Neural cell (in vitro differentiated cells): ENCODE measurements at regions not wholly inside any gene's neighbourhood (a gene's known extent, or its start where the extent isn't known, plus 50 kb on each side); places are given as distances from the start of the nearest gene placed in this dataset.

Experiments
- EP300 ChIP-seq: fragments of 450-650 bp; conservative IDR thresholded peaks from 2 replicates; pipeline ENCODE4 v1.6.1; 2014; ENCODE audit warnings: antibody characterized with exemption, mild to moderate bottlenecking, moderate library complexity; ENCODE audit not compliant: poor library complexity, severe bottlenecking
- EZH2 ChIP-seq: fragments of 200-600, 300-800 bp; shearing (Covaris generic), sonication (generic); IDR thresholded peaks from 2 replicates; pipeline ENCODE4 v1.6.1; 2014; ENCODE audit warnings: antibody characterized with exemption, low read length, borderline replicate concordance, mild to moderate bottlenecking; ENCODE audit not compliant: insufficient read depth, poor library complexity, severe bottlenecking
- MXI1 ChIP-seq: fragments of 450-650 bp; conservative IDR thresholded peaks from 2 replicates; pipeline ENCODE4 v1.6.1; 2014; ENCODE audit warnings: antibody characterized with exemption, mild to moderate bottlenecking; ENCODE audit not compliant: poor library complexity, severe bottlenecking
- POLR2AphosphoS5 ChIP-seq: IDR thresholded peaks from 2 replicates; pipeline ENCODE4 v1.6.1; 2012
- TAF1 ChIP-seq: IDR thresholded peaks from 2 replicates; pipeline ENCODE4 v1.6.1; 2012; ENCODE audit warnings: low read depth
- TF ChIP-seq, protein P1 (sequence below): fragments of 450-650 bp; IDR thresholded peaks from 2 replicates; pipeline ENCODE4 v1.5.1; 2014; ENCODE audit warnings: antibody characterized with exemption, mild to moderate bottlenecking, moderate library complexity; ENCODE audit not compliant: poor library complexity, severe bottlenecking
- TF ChIP-seq, protein P2 (sequence below): IDR thresholded peaks from 2 replicates; pipeline ENCODE4 v1.6.1; 2012; ENCODE audit warnings: borderline replicate concordance

DNA sequence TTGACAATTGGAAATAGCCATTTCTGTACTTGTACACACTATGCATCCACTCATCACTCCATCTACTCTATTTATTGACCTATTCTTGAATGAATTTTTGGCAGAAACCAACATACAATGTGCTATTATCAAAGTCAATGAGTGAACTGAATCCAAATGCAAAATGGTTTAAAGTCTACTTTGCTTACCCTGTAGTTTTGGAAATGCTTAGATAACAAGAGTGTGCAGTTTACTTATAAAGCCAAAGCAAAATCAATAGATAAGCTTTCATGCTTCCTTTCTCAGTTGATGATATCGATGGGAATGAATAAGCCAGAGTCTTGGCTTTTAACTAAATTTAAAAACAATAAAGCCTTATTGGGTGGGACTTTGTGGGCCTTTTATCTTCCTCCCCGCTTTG lies 58.9 kb upstream of the SPANXB1 start:
- TF ChIP-seq EZH2 (no peak), EP300 (no peak), POLR2AphosphoS5 (no peak), TAF1 (no peak), MXI1 (no peak)
- TF ChIP-seq, protein P1, sequence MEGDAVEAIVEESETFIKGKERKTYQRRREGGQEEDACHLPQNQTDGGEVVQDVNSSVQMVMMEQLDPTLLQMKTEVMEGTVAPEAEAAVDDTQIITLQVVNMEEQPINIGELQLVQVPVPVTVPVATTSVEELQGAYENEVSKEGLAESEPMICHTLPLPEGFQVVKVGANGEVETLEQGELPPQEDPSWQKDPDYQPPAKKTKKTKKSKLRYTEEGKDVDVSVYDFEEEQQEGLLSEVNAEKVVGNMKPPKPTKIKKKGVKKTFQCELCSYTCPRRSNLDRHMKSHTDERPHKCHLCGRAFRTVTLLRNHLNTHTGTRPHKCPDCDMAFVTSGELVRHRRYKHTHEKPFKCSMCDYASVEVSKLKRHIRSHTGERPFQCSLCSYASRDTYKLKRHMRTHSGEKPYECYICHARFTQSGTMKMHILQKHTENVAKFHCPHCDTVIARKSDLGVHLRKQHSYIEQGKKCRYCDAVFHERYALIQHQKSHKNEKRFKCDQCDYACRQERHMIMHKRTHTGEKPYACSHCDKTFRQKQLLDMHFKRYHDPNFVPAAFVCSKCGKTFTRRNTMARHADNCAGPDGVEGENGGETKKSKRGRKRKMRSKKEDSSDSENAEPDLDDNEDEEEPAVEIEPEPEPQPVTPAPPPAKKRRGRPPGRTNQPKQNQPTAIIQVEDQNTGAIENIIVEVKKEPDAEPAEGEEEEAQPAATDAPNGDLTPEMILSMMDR: no peak
- TF ChIP-seq, protein P2, sequence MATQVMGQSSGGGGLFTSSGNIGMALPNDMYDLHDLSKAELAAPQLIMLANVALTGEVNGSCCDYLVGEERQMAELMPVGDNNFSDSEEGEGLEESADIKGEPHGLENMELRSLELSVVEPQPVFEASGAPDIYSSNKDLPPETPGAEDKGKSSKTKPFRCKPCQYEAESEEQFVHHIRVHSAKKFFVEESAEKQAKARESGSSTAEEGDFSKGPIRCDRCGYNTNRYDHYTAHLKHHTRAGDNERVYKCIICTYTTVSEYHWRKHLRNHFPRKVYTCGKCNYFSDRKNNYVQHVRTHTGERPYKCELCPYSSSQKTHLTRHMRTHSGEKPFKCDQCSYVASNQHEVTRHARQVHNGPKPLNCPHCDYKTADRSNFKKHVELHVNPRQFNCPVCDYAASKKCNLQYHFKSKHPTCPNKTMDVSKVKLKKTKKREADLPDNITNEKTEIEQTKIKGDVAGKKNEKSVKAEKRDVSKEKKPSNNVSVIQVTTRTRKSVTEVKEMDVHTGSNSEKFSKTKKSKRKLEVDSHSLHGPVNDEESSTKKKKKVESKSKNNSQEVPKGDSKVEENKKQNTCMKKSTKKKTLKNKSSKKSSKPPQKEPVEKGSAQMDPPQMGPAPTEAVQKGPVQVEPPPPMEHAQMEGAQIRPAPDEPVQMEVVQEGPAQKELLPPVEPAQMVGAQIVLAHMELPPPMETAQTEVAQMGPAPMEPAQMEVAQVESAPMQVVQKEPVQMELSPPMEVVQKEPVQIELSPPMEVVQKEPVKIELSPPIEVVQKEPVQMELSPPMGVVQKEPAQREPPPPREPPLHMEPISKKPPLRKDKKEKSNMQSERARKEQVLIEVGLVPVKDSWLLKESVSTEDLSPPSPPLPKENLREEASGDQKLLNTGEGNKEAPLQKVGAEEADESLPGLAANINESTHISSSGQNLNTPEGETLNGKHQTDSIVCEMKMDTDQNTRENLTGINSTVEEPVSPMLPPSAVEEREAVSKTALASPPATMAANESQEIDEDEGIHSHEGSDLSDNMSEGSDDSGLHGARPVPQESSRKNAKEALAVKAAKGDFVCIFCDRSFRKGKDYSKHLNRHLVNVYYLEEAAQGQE: no peak
